ENCODE measurements at regions not wholly inside any gene's neighbourhood (a gene's known extent, or its start where the extent isn't known, plus 50 kb on each side); places are given as distances from the start of the nearest gene placed in this dataset.

- Histone ChIP-seq H2AFZ (ENCODE audit: low read depth, low read length) (no peak overlapping the region), H3K27me3 (ENCODE audit: insufficient read depth, low read depth, low read length) (no peaks in the 10 kb centered on the region), H3K9me2 (ENCODE audit: insufficient read depth, low read length) (no peaks in the 10 kb centered on the region), H3K79me2 (replicated peaks; ENCODE audit: insufficient read depth, low read length) (no peaks in the 10 kb centered on the region), H4K20me1 (ENCODE audit: insufficient read depth) (no peaks in the 10 kb centered on the region), H3K36me3 (ENCODE audit: insufficient read depth, low read length) (no peaks in the 10 kb centered on the region), H3K27ac (ENCODE audit: low read length) (no peak overlapping the region), H3K9ac (ENCODE audit: low read length) (no peak overlapping the region), H3F3A (ENCODE audit: insufficient read depth, low read length, poor library complexity, severe bottlenecking) (no peaks in the 10 kb centered on the region), H3K9me3 (ENCODE audit: low read length) (no peaks in the 10 kb centered on the region), H3K4me3 (ENCODE audit: low read length) (no peak overlapping the region), H3K4me2 (ENCODE audit: low read length) (no peak overlapping the region)
- TF ChIP-seq CTCF (IDR thresholded peaks at IDR 0.05; ENCODE audit: poor library complexity, severe bottlenecking) (no peak), EZH2 (IDR thresholded peaks at IDR 0.05; ENCODE audit: borderline replicate concordance, insufficient read depth, low read length, poor library complexity, severe bottlenecking) (no peak), REST (IDR thresholded peaks at IDR 0.05; ENCODE audit: borderline replicate concordance) (no peak), EP300 (conservative IDR thresholded peaks at IDR 0.05; ENCODE audit: poor library complexity, severe bottlenecking) (no peak), RAD21 (conservative IDR thresholded peaks at IDR 0.05) (no peak), POLR2AphosphoS5 (IDR thresholded peaks at IDR 0.05) (no peak), TAF1 (IDR thresholded peaks at IDR 0.05; ENCODE audit: low read depth) (no peak), SMC3 (conservative IDR thresholded peaks at IDR 0.05; ENCODE audit: poor library complexity) (no peak), MXI1 (conservative IDR thresholded peaks at IDR 0.05; ENCODE audit: poor library complexity, severe bottlenecking) (no peak)
These were observed 259.7 kb downstream of the HDGFL1 start for GRCh38 chr6:22829070-22829469.

GRCh38 chr6:22830463-22830862 is 261.1 kb downstream of the HDGFL1 start:
- Histone ChIP-seq H3K27ac (ENCODE audit: low read length) (no peak overlapping the region), H4K20me1 (ENCODE audit: insufficient read depth) (no peaks in the 10 kb centered on the region), H3K9me2 (ENCODE audit: insufficient read depth, low read length) (no peaks in the 10 kb centered on the region), H3K79me2 (replicated peaks; ENCODE audit: insufficient read depth, low read length) (no peaks in the 10 kb centered on the region), H3K9me3 (ENCODE audit: low read length) (no peaks in the 10 kb centered on the region), H3K4me3 (ENCODE audit: low read length) (no peak overlapping the region), H3K4me2 (ENCODE audit: low read length) (no peak overlapping the region), H3K27me3 (ENCODE audit: insufficient read depth, low read depth, low read length) (no peaks in the 10 kb centered on the region), H3K9ac (ENCODE audit: low read length) (no peak overlapping the region), H3K36me3 (ENCODE audit: insufficient read depth, low read length) (no peaks in the 10 kb centered on the region), H3F3A (ENCODE audit: insufficient read depth, low read length, poor library complexity, severe bottlenecking) (no peaks in the 10 kb centered on the region), H2AFZ (ENCODE audit: low read depth, low read length) (no peak overlapping the region)
- TF ChIP-seq MXI1 (conservative IDR thresholded peaks at IDR 0.05; ENCODE audit: poor library complexity, severe bottlenecking) (no peak), EZH2 (IDR thresholded peaks at IDR 0.05; ENCODE audit: borderline replicate concordance, insufficient read depth, low read length, poor library complexity, severe bottlenecking) (no peak), EP300 (conservative IDR thresholded peaks at IDR 0.05; ENCODE audit: poor library complexity, severe bottlenecking) (no peak), RAD21 (conservative IDR thresholded peaks at IDR 0.05) (no peak), CTCF (IDR thresholded peaks at IDR 0.05; ENCODE audit: poor library complexity, severe bottlenecking) (no peak), TAF1 (IDR thresholded peaks at IDR 0.05; ENCODE audit: low read depth) (no peak), SMC3 (conservative IDR thresholded peaks at IDR 0.05; ENCODE audit: poor library complexity) (no peak), REST (IDR thresholded peaks at IDR 0.05; ENCODE audit: borderline replicate concordance) (no peak), POLR2AphosphoS5 (IDR thresholded peaks at IDR 0.05) (no peak)

Measured in neural cell (in vitro differentiated cells).